ENCODE measurements at regions not wholly inside any gene's neighbourhood (a gene's known extent, or its start where the extent isn't known, plus 50 kb on each side); places are given as distances from the start of the nearest gene placed in this dataset.

- no peak for TF ChIP-seq CTCF (IDR thresholded peaks at IDR 0.05)
- TF ChIP-seq POLR2A (IDR thresholded peaks at IDR 0.05) = no peak
Measured at GRCh38 chr2:66673286-66673685, 238.4 kb downstream of the MEIS1 start.

Measured in esophagus squamous epithelium (tissue), 4 donors.